Lower leg skin (tissue), 4 donors: ENCODE measurements at regions not wholly inside any gene's neighbourhood (a gene's known extent, or its start where the extent isn't known, plus 50 kb on each side); places are given as distances from the start of the nearest gene placed in this dataset.

Source experiments
- DNase-seq, 2 donors: peaks; one replicate each; pipeline ENCODE4 v3.0.0-alpha.2; 2019; ENCODE audit warnings: low spot score in 2 of 2
- H3K4me3 ChIP-seq: fragments of 200-600 bp; sonication (generic); 2 replicates; pipeline ENCODE4 v1.5.1; 2017; ENCODE audit warnings: mild to moderate bottlenecking, low read depth; ENCODE audit not compliant: poor library complexity, severe bottlenecking
- CTCF ChIP-seq, 3 donors: fragments of 450-650 bp; IDR thresholded peaks; one replicate each; pipeline ENCODE4 v1.5.1; 2016; ENCODE audit warnings: antibody characterized with exemption in 3 of 3, mild to moderate bottlenecking in 3 of 3, moderate library complexity in 2 of 3
- POLR2A ChIP-seq, 2 donors: fragments of 450-650 bp; IDR thresholded peaks; one replicate each; pipeline ENCODE4 v1.6.1; 2016 to 2017; ENCODE audit warnings: antibody characterized with exemption in 2 of 2, mild to moderate bottlenecking in 1 of 2, moderate library complexity in 1 of 2
- WGBS, 2 donors: methylation state at CpG; one replicate each; pipeline ENCODE4 v1.1.5; 2018; 5-methylcytosine and 5-hydroxymethylcytosine counted together
- intact Hi-C: fragments of 100-400 bp; cut with DNase I; formaldehyde crosslinking; loops from one replicate; pipeline ENCODE4 v1.15.0; 2023; ENCODE audit warnings: low total_unique reads

- DNase-seq, result no peak
- TF ChIP-seq CTCF (IDR thresholded peaks at IDR 0.05), result no peak
- intact Hi-C loops, result no loop called here
- WGBS, 2 donors, result 50 to 53% methylated on average over 3 of the region's 3 CpGs
- H3K4me3 ChIP-seq, result no peak overlapping the region
Observed at GRCh38 chr2:144180131-144180530, 339.8 kb downstream of the ZEB2 start.

- no peak overlapping the region for H3K4me3 ChIP-seq
- TF ChIP-seq POLR2A (IDR thresholded peaks at IDR 0.05) (no peak), CTCF (IDR thresholded peaks at IDR 0.05) (no peak)
- WGBS, 2 donors, result 67 to 76% methylated on average over 1 of the region's 1 CpG
- intact Hi-C loops, result no loop called here
- no peak for DNase-seq
Observed at GRCh38 chr2:144170179-144170578, 349.7 kb downstream of the ZEB2 start.

GRCh38 chr2:144166743-144167142 lies 353.2 kb downstream of the ZEB2 start:
- H3K4me3 ChIP-seq, result no peak overlapping the region
- TF ChIP-seq CTCF (IDR thresholded peaks at IDR 0.05) (no peak), POLR2A (IDR thresholded peaks at IDR 0.05) (no peak)
- intact Hi-C loops, result no loop called here
- no peak for DNase-seq

GRCh38 chr2:144165599-144166250 lies 354.2 kb downstream of the ZEB2 start:
- intact Hi-C loops, result no loop called here
- 84 to 87% methylated on average over 1 of the region's 1 CpG for WGBS, 2 donors
- no peak overlapping the region for H3K4me3 ChIP-seq
- no peak for TF ChIP-seq CTCF (IDR thresholded peaks at IDR 0.05)
- TF ChIP-seq POLR2A (IDR thresholded peaks at IDR 0.05), result no peak
- no peak for DNase-seq

GRCh38 chr2:144163592-144163991 lies 356.3 kb downstream of the ZEB2 start:
- no peak for DNase-seq
- TF ChIP-seq CTCF (IDR thresholded peaks at IDR 0.05) (no peak), POLR2A (IDR thresholded peaks at IDR 0.05) (no peak)
- intact Hi-C loops, result no loop called here
- no peak overlapping the region for H3K4me3 ChIP-seq
- WGBS, 2 donors, result 90 to 93% methylated on average over 2 of the region's 2 CpGs

- intact Hi-C loops, result no loop called here
- DNase-seq, result no peak
- WGBS, 2 donors, result 88 to 91% methylated on average over 5 of the region's 5 CpGs
- TF ChIP-seq POLR2A (IDR thresholded peaks at IDR 0.05) (no peak), CTCF (IDR thresholded peaks at IDR 0.05) (no peak)
- H3K4me3 ChIP-seq, result no peak overlapping the region
Observed at GRCh38 chr2:144162652-144163051, 357.3 kb downstream of the ZEB2 start.
